ENCODE measurements at regions not wholly inside any gene's neighbourhood (a gene's known extent, or its start where the extent isn't known, plus 50 kb on each side); places are given as distances from the start of the nearest gene placed in this dataset.

GRCh38 chr17:404703-405102 lies 52.1 kb upstream of the RPH3AL start:
- TF ChIP-seq CTCF (conservative IDR thresholded peaks at IDR 0.05; ENCODE audit: low read depth, low read length): no peak
- peak; percentile 5 for DNase-seq (ENCODE audit: low read depth)

More at GRCh38 chr17:404703-405102, 52.1 kb upstream of the RPH3AL start:
- H3K4me3 ChIP-seq (ENCODE audit: low read depth, low read length): no peak overlapping the region

Data from choroid plexus epithelial cell (primary cell).